ENCODE measurements at regions not wholly inside any gene's neighbourhood (a gene's known extent, or its start where the extent isn't known, plus 50 kb on each side); places are given as distances from the start of the nearest gene placed in this dataset.

DNA sequence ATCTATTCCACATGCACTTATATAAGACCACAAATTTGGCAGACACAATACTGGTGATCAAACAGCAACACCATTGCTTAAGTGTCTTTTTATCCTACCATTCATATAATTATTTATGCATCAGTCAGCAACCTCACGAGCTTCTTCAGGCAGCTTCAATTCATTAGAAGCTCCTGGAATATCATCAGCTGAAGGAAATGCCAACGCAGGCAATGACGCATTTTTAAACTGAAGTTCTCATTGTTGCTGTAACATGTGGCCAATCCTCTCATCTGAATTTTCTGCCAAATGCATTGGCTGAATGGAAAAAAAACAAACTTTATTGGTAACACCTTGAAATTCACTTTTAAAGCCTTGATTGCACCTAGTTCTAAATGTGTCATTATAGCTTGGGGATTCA is 376.4 kb upstream of the RGMB start:
- intact Hi-C loops (cut with DNase I; ENCODE audit: low total_unique reads) = no loop called here
- TF ChIP-seq POLR2A (IDR thresholded peaks at IDR 0.05) (no peak), CTCF (IDR thresholded peaks at IDR 0.05) (no peak)
- no peaks in the 10 kb centered on the region for H3K27me3 ChIP-seq
- no peaks in the 10 kb centered on the region for H3K36me3 ChIP-seq
- H3K4me3 ChIP-seq = no peak overlapping the region
- no peak overlapping the region for H3K27ac ChIP-seq
- no peak for DNase-seq
- H3K9me3 ChIP-seq = no peaks in the 10 kb centered on the region
- H3K4me1 ChIP-seq = no peaks in the 10 kb centered on the region

GRCh38 chr5:98398465-98398864 is 375.0 kb upstream of the RGMB start:
- H3K4me1 ChIP-seq = no peaks in the 10 kb centered on the region
- no peak for TF ChIP-seq CTCF (IDR thresholded peaks at IDR 0.05)
- no peak for TF ChIP-seq POLR2A (IDR thresholded peaks at IDR 0.05)
- H3K36me3 ChIP-seq = no peaks in the 10 kb centered on the region
- no peak overlapping the region for H3K4me3 ChIP-seq
- H3K27me3 ChIP-seq = no peaks in the 10 kb centered on the region
- intact Hi-C loops (cut with DNase I; ENCODE audit: low total_unique reads) = no loop called here
- H3K9me3 ChIP-seq = no peaks in the 10 kb centered on the region
- H3K27ac ChIP-seq = no peak overlapping the region
- no peak for DNase-seq

DNA sequence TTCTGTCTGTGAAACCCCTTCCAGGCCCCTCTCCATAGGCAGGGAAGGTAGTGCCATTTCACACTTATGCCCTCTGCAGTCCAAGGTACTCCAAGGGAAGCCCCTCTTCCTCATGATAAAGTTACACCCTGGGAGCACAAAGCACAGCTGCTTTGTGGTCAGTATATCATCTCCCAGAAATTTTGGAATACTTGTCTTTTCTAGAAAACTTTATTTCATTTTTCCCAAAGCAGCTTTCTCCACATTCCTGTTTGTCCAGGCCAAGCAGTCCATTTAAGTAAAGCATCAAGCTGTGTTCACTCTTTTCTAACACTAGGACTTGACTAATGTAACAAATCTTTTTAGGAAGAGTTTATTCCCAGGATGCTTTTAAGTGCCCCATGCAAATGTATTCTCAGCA is 371.8 kb upstream of the RGMB start:
- intact Hi-C loops (cut with DNase I; ENCODE audit: low total_unique reads) = no loop called here
- DNase-seq = no peak
- TF ChIP-seq CTCF (IDR thresholded peaks at IDR 0.05) (no peak), POLR2A (IDR thresholded peaks at IDR 0.05) (no peak)
- no peaks in the 10 kb centered on the region for H3K9me3 ChIP-seq
- H3K4me3 ChIP-seq = no peak overlapping the region
- no peaks in the 10 kb centered on the region for H3K27me3 ChIP-seq
- no peaks in the 10 kb centered on the region for H3K36me3 ChIP-seq
- H3K27ac ChIP-seq = no peak overlapping the region
- H3K4me1 ChIP-seq = no peaks in the 10 kb centered on the region

GRCh38 chr5:98402130-98402529 is 371.3 kb upstream of the RGMB start:
- DNase-seq = no peak
- Histone ChIP-seq H3K27ac (no peak overlapping the region), H3K4me1 (no peaks in the 10 kb centered on the region), H3K36me3 (no peaks in the 10 kb centered on the region), H3K27me3 (no peaks in the 10 kb centered on the region), H3K9me3 (no peaks in the 10 kb centered on the region), H3K4me3 (no peak overlapping the region)
- intact Hi-C loops (cut with DNase I; ENCODE audit: low total_unique reads) = no loop called here
- TF ChIP-seq POLR2A (IDR thresholded peaks at IDR 0.05) (no peak), CTCF (IDR thresholded peaks at IDR 0.05) (no peak)

GRCh38 chr5:98403131-98403530 is 370.3 kb upstream of the RGMB start:
- no peaks in the 10 kb centered on the region for H3K9me3 ChIP-seq
- no peak overlapping the region for H3K27ac ChIP-seq
- TF ChIP-seq CTCF (IDR thresholded peaks at IDR 0.05) (no peak), POLR2A (IDR thresholded peaks at IDR 0.05) (no peak)
- H3K27me3 ChIP-seq = no peaks in the 10 kb centered on the region
- no peaks in the 10 kb centered on the region for H3K4me1 ChIP-seq
- DNase-seq = no peak
- no peaks in the 10 kb centered on the region for H3K36me3 ChIP-seq
- H3K4me3 ChIP-seq = no peak overlapping the region
- intact Hi-C loops (cut with DNase I; ENCODE audit: low total_unique reads) = no loop called here

Measured in uterus (tissue), 3 donors.